Osteocyte (in vitro differentiated cells): ENCODE measurements at regions not wholly inside any gene's neighbourhood (a gene's known extent, or its start where the extent isn't known, plus 50 kb on each side); places are given as distances from the start of the nearest gene placed in this dataset.

Experiments
- DNase-seq: peaks from one replicate; pipeline ENCODE4 v3.0.0; 2021; ENCODE audit warnings: mixed read lengths; ENCODE audit not compliant: unreplicated experiment; ENCODE audit errors: extremely low spot score
- H3K27ac Mint-ChIP-seq: one replicate; pipeline ENCODE4 v1.8.0; 2021; ENCODE audit warnings: mild to moderate bottlenecking, mixed read lengths; ENCODE audit not compliant: unreplicated experiment
- H3K27me3 Mint-ChIP-seq: one replicate; pipeline ENCODE4 v1.8.0; 2021; ENCODE audit warnings: mixed read lengths; ENCODE audit not compliant: unreplicated experiment
- H3K36me3 Mint-ChIP-seq: one replicate; pipeline ENCODE4 v1.8.0; 2021; ENCODE audit warnings: mixed read lengths; ENCODE audit not compliant: unreplicated experiment
- H3K4me1 Mint-ChIP-seq: one replicate; pipeline ENCODE4 v1.8.0; 2021; ENCODE audit warnings: mixed read lengths; ENCODE audit not compliant: unreplicated experiment
- H3K4me3 Mint-ChIP-seq: one replicate; pipeline ENCODE4 v1.8.0; 2021; ENCODE audit warnings: mild to moderate bottlenecking, moderate library complexity, mixed read lengths; ENCODE audit not compliant: unreplicated experiment
- H3K9me3 Mint-ChIP-seq: one replicate; pipeline ENCODE4 v1.8.0; 2021; ENCODE audit warnings: mixed read lengths; ENCODE audit not compliant: unreplicated experiment
- CTCF ChIP-seq: fragments of 200-600 bp; sonication (generic); IDR thresholded peaks from 2 replicates; pipeline ENCODE4 v1.5.0; 2021; ENCODE audit warnings: antibody characterized with exemption, mild to moderate bottlenecking, moderate library complexity

- H3K4me1 Mint-ChIP-seq = no peaks in the 10 kb centered on the region
- no peaks in the 10 kb centered on the region for H3K9me3 Mint-ChIP-seq
- H3K4me3 Mint-ChIP-seq = no peak overlapping the region
- DNase-seq = no peak
- no peak overlapping the region for H3K27ac Mint-ChIP-seq
- peaks cover 7% of the 10 kb centered on the region for H3K27me3 Mint-ChIP-seq
- TF ChIP-seq CTCF = no peak
- no peaks in the 10 kb centered on the region for H3K36me3 Mint-ChIP-seq
Observed at GRCh38 chr15:61700803-61701202, 359.4 kb downstream of the VPS13C start.

- DNase-seq = no peak
- no peak for TF ChIP-seq CTCF
- Mint-ChIP-seq H3K27ac (no peak overlapping the region), H3K27me3 (peaks cover 5% of the 10 kb centered on the region), H3K9me3 (no peaks in the 10 kb centered on the region), H3K4me1 (no peaks in the 10 kb centered on the region), H3K36me3 (no peaks in the 10 kb centered on the region), H3K4me3 (no peak overlapping the region)
Observed at GRCh38 chr15:61697796-61698195, 362.5 kb downstream of the VPS13C start.

DNA sequence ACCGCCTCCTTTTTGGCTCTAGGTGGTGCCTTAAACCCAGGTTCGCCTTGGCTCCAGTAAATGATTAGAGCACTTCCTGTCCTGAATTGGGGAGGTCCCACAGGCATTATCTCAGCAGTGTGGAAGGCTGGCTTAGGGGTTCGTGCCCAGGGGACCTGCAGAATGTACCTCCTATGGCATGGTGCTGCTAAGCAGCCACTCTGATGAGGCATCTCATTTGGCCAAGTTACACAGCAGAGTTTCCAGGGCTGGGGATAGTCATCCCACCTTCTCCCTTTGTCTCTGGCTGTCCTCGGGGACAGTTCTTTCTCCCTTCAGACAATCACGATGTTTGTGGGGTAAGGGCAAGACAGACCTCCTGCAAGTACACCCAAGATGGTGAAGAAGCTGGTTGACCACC is 371.2 kb downstream of the VPS13C start:
- no peaks in the 10 kb centered on the region for H3K9me3 Mint-ChIP-seq
- no peak overlapping the region for H3K4me3 Mint-ChIP-seq
- no peaks in the 10 kb centered on the region for H3K4me1 Mint-ChIP-seq

DNA sequence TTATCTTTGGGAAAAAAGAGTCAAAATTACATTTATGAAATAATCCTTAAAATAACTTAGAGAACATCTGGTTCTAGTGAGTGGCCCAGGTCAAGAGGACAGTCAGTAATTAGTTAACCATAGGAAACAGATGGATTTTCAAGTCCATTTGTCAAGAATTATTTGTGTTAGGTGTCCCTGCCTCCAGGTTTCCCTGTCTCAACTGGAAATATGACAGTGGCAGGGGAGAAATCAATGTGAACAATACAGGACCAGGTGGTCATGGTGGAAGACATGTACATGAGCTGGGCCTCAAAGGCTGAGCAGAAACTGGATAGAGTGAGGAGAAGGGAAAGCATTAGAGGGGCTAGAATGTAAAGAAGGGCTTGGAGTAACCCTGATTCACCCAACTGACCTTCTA is 372.6 kb downstream of the VPS13C start:
- Mint-ChIP-seq H3K4me3 (no peak overlapping the region), H3K9me3 (no peaks in the 10 kb centered on the region), H3K27ac (no peak overlapping the region), H3K27me3 (peaks cover 3% of the 10 kb centered on the region), H3K36me3 (no peaks in the 10 kb centered on the region), H3K4me1 (no peaks in the 10 kb centered on the region)
- no peak for DNase-seq
- TF ChIP-seq CTCF = no peak

More for the DNA sequence above, 371.2 kb downstream of the VPS13C start:
- H3K36me3 Mint-ChIP-seq = no peaks in the 10 kb centered on the region
- no peak overlapping the region for H3K27ac Mint-ChIP-seq
- DNase-seq = no peak
- peaks cover 3% of the 10 kb centered on the region for H3K27me3 Mint-ChIP-seq
- TF ChIP-seq CTCF = no peak

GRCh38 chr15:61687124-61687523 is 373.1 kb downstream of the VPS13C start:
- no peak for DNase-seq
- Mint-ChIP-seq H3K9me3 (no peaks in the 10 kb centered on the region), H3K27me3 (peaks cover 3% of the 10 kb centered on the region), H3K4me1 (no peaks in the 10 kb centered on the region), H3K27ac (no peak overlapping the region), H3K36me3 (no peaks in the 10 kb centered on the region), H3K4me3 (no peak overlapping the region)
- TF ChIP-seq CTCF = no peak
